GM21381 (cell line): ENCODE measurements at regions not wholly inside any gene's neighbourhood (a gene's known extent, or its start where the extent isn't known, plus 50 kb on each side); places are given as distances from the start of the nearest gene placed in this dataset.

Source experiments
- ATAC-seq: cut with Tn5 transposase; IDR thresholded peaks from one replicate; pipeline ENCODE4 v1.9.1; 2021; ENCODE audit warnings: mild to moderate bottlenecking, moderate library complexity; ENCODE audit not compliant: unreplicated experiment

- ATAC-seq, result no peak
Measured at GRCh38 chr13:21316376-21316775, 139.9 kb downstream of the MRPL57 start.

- no peak for ATAC-seq
Measured at GRCh38 chr13:21318891-21319532, 140.1 kb downstream of the ZDHHC20 start.

DNA sequence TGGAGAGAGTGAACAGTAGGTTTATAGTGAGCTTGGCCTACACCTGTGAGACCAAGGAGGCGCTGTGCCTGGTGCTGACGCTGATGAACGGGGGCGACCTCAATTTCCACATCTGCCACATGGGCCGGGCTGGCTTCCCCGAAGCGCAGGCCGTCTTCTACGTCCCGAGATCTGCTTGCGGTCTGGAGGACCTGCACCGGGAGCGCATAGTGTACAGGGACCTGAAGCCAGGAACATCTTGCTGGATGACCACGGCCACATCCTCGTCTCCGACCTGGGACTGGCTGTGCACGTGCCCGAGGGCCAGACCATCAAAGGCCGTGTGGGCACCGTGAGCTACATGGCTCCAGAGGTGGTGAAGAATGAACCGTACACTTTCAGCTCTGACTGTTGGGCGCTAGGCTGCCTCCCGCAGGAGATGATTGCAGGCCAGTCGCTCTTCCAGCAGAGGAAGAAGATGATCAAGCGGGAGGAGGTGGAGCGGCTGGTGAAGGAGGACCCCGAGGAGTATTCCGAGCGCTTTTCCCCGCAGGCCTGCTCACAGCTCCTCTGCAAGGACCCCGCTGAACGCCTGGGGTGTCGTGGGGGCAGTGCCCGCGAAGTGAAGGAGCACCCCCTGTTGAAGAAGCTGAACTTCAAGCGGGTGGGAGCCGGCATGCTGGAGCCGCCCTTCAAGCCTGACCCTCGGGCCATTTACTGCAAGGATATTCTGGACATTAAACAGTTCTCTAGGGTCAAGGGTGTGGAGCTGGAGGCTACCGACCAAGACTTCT lies 139.0 kb downstream of the ZDHHC20 start:
- no peak for ATAC-seq

GRCh38 chr13:21320642-21321034 lies 138.5 kb downstream of the ZDHHC20 start:
- ATAC-seq, result no peak

DNA sequence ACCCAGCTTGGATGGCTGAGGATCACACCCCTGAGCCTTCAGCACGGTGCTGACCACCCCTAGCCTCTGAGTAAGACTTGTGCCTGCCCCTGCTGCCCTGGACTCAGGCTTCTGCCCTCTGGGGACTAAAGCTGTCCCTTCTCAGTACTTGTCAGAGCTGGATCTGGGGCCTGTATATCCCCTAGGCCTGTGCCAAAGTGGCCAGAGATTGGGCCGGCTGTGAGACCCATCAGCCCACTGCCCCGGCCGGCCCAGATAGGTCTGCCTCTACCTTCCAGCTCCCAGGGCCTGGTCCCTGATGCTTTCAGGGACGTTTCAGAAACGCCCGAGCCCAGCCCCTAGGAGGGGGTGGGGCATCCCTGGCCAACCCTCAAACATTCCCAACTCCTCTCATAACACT lies 137.8 kb downstream of the ZDHHC20 start:
- ATAC-seq, result no peak

GRCh38 chr13:21322327-21322965 lies 136.7 kb downstream of the ZDHHC20 start:
- ATAC-seq, result no peak
